RWPE1 (cell line): ENCODE measurements at regions not wholly inside any gene's neighbourhood (a gene's known extent, or its start where the extent isn't known, plus 50 kb on each side); places are given as distances from the start of the nearest gene placed in this dataset.

Source experiments
- CTCF ChIA-PET: fragments of 350-600 bp; sonication (Branson Sonifier 250); formaldehyde crosslinking; extraction: SDS; loops from one replicate; lab custom pipeline; 2021; lab: Yijun Ruan, JAX
- POLR2A ChIA-PET: fragments of 400-600 bp; formaldehyde crosslinking; extraction: SDS; loops from one replicate; lab custom pipeline; 2020; ENCODE audit warnings: antibody characterized with exemption; ENCODE audit not compliant: low non-redundant PET; lab: Yijun Ruan, JAX
- DNase-seq: peaks from one replicate; pipeline ENCODE4 v3.0.0; 2012; ENCODE audit warnings: low spot score
- H3K27ac ChIP-seq: fragments of 450-650 bp; 2 replicates; pipeline ENCODE4 v1.5.1; 2017
- CTCF ChIP-seq: fragments of 450-650 bp; conservative IDR thresholded peaks from 2 replicates; pipeline ENCODE4 v1.5.1; 2017; ENCODE audit warnings: low read depth, mild to moderate bottlenecking

- ChIA-PET CTCF (no interaction called here), POLR2A (no interaction called here)
- no peak overlapping the region for H3K27ac ChIP-seq
- TF ChIP-seq CTCF, result no peak
- DNase-seq, result no peak
Measured at GRCh38 chr11:93248602-93249001, 50.8 kb upstream of the SLC36A4 start.

DNA sequence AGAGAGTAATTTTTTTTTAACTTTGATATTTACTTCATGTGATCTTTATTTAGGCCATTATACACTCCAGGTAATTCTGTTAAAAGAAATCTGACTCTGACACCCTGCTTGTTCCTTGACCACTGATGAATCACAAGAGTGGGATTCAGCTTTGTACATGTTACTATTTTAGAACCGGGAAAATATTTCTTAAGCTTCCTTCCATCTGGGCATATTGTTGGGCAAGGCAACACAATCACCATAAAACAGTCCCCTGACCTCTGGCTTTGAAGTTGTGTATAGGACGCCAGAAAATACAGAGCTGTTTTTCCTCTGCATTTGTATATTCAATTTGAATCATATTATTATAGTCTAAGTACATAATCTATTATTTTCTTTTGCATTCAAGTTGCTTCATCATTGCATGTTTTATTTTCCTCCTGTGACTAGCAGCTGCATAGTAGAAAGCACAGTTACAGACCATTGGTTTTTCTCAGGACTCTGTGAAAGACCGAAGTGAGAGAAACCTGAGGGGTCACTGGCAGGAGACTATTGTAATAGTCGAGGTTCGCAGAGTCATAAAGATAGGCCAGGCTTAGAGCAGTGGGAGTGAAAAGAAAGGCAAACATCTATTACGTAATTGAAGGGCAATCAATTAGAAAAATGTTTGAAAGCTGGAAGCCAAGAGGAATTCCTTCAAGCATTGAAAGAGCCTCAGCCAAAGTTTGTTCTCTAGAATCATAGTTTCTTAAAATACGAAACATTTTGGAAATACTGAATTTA is 51.8 kb upstream of the SLC36A4 start:
- DNase-seq, result no peak
- no peak for TF ChIP-seq CTCF
- POLR2A ChIA-PET, result no interaction called here
- H3K27ac ChIP-seq, result no peak overlapping the region
- CTCF ChIA-PET, result interaction anchor here (0.6 kb wide), 1 partner anchor 396 kb away, joined by 3 read pairs; no protein-coding TSS in a partner anchor

DNA sequence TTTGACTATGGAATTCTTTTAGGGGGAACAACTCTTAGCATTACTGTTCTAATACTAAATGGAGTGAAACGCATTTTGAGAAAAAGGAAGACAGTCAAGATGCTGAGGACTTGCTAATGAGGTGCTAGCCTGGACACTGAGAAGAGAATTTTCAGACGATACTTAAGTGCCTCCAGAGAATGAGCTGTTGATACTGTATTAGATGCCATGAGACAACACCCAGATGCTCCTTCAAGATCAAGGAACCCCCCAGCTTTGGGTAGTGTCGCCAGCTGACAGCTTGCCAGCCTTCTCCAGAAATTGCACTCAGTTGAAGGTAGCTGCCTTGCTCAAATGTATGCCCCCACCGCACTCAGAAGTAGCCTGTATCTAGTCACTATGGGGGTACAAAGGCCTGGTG is 52.5 kb upstream of the SLC36A4 start:
- TF ChIP-seq CTCF, result no peak
- ChIA-PET POLR2A (no interaction called here), CTCF (interaction anchor here (0.6 kb wide), 1 partner anchor 396 kb away, joined by 3 read pairs; no protein-coding TSS in a partner anchor)
- H3K27ac ChIP-seq, result no peak overlapping the region
- DNase-seq, result no peak

- CTCF ChIA-PET, result interaction anchor here (0.6 kb wide), 1 partner anchor 54 kb away, joined by 3 read pairs; the partner anchor contains the start of gene SLC36A4
- no peak overlapping the region for H3K27ac ChIP-seq
- DNase-seq, result no peak
- no peak for TF ChIP-seq CTCF
- POLR2A ChIA-PET, result no interaction called here
Measured at GRCh38 chr11:93251922-93252321, 54.1 kb upstream of the SLC36A4 start.

GRCh38 chr11:93253111-93253510 is 55.3 kb upstream of the SLC36A4 start:
- no peak for DNase-seq
- TF ChIP-seq CTCF, result no peak
- ChIA-PET CTCF (interaction anchor here (0.6 kb wide), 1 partner anchor 284 kb away, joined by 3 read pairs; no protein-coding TSS in a partner anchor), POLR2A (no interaction called here)
- H3K27ac ChIP-seq, result no peak overlapping the region

- ChIA-PET POLR2A (no interaction called here), CTCF (interaction anchor here (0.6 kb wide), 1 partner anchor 260 kb away, joined by 3 read pairs; no protein-coding TSS in a partner anchor)
- TF ChIP-seq CTCF, result no peak
- no peak for DNase-seq
- H3K27ac ChIP-seq, result no peak overlapping the region
Measured at GRCh38 chr11:93256623-93257022, 58.8 kb upstream of the SLC36A4 start.
